Renal cortical epithelial cell (primary cell): ENCODE measurements at regions not wholly inside any gene's neighbourhood (a gene's known extent, or its start where the extent isn't known, plus 50 kb on each side); places are given as distances from the start of the nearest gene placed in this dataset.
A peak's percentile ranks its signal among the peaks of the same experiment; 100 is the strongest.

Experiments
- DNase-seq: peaks from one replicate; pipeline ENCODE4 v3.0.0-alpha.2; 2011; ENCODE audit warnings: low read depth

- no peak for DNase-seq
These were observed 88.3 kb upstream of the PLEKHG7 start for GRCh38 chr12:92614502-92614901.

GRCh38 chr12:92614001-92614400 lies 88.8 kb upstream of the PLEKHG7 start:
- DNase-seq, result no peak

GRCh38 chr12:92612611-92613010 lies 90.2 kb upstream of the PLEKHG7 start:
- DNase-seq, result no peak

GRCh38 chr12:92608151-92609091 lies 94.4 kb upstream of the PLEKHG7 start:
- DNase-seq, result peak; percentile 61

- DNase-seq, result no peak
These were observed 95.8 kb upstream of the PLEKHG7 start for GRCh38 chr12:92606956-92607355.

- no peak for DNase-seq
These were observed 97.1 kb upstream of the PLEKHG7 start for GRCh38 chr12:92605621-92606170.

GRCh38 chr12:92604786-92605185 lies 98.0 kb upstream of the PLEKHG7 start:
- DNase-seq, result no peak

- DNase-seq, result peak; percentile 71
These were observed 98.9 kb upstream of the PLEKHG7 start for GRCh38 chr12:92603741-92604432.

GRCh38 chr12:92602930-92603623 lies 99.7 kb upstream of the PLEKHG7 start:
- no peak for DNase-seq

- peak; percentile 90 for DNase-seq
These were observed 100.3 kb upstream of the PLEKHG7 start for GRCh38 chr12:92602476-92602875.

- DNase-seq, result no peak
These were observed 101.1 kb upstream of the PLEKHG7 start for GRCh38 chr12:92601680-92602079.

GRCh38 chr12:92601176-92601575 lies 101.6 kb upstream of the PLEKHG7 start:
- no peak for DNase-seq

- DNase-seq, result no peak
These were observed 102.7 kb upstream of the PLEKHG7 start for GRCh38 chr12:92600052-92600451.

- DNase-seq, result peak; percentile 43
These were observed 104.8 kb upstream of the PLEKHG7 start for GRCh38 chr12:92597997-92598396.

GRCh38 chr12:92597118-92597517 lies 105.7 kb upstream of the PLEKHG7 start:
- no peak for DNase-seq

- DNase-seq, result no peak
These were observed 106.4 kb upstream of the PLEKHG7 start for GRCh38 chr12:92596383-92596782.

- peak; percentile 22 for DNase-seq
These were observed 107.1 kb upstream of the PLEKHG7 start for GRCh38 chr12:92595663-92596062.

GRCh38 chr12:92593734-92594402 lies 108.9 kb upstream of the PLEKHG7 start:
- peak; percentile 86 for DNase-seq

GRCh38 chr12:92585115-92585727 lies 117.6 kb upstream of the PLEKHG7 start:
- no peak for DNase-seq

- no peak for DNase-seq
These were observed 118.9 kb upstream of the PLEKHG7 start for GRCh38 chr12:92583910-92584309.

- DNase-seq, result no peak
These were observed 119.9 kb upstream of the PLEKHG7 start for GRCh38 chr12:92582893-92583292.
